Endodermal cell (in vitro differentiated cells): ENCODE measurements at regions not wholly inside any gene's neighbourhood (a gene's known extent, or its start where the extent isn't known, plus 50 kb on each side); places are given as distances from the start of the nearest gene placed in this dataset.
A peak's percentile ranks its signal among the peaks of the same experiment; 100 is the strongest.

Source experiments
- DNase-seq: peaks from one replicate; pipeline ENCODE4 v3.0.0-alpha.2; 2017
- H3K27ac ChIP-seq: 2 replicates; pipeline ENCODE4 v1.5.1; 2013; ENCODE audit warnings: mild to moderate bottlenecking, low read depth, low read length, moderate library complexity
- H3K27me3 ChIP-seq: 2 replicates; pipeline ENCODE4 v1.6.1; 2013; ENCODE audit warnings: mild to moderate bottlenecking, low read length, moderate library complexity; ENCODE audit not compliant: insufficient read depth, control insufficient read depth, poor library complexity, severe bottlenecking
- H3K36me3 ChIP-seq: 2 replicates; pipeline ENCODE4 v1.7.0; 2013; ENCODE audit warnings: mild to moderate bottlenecking, low read length, moderate library complexity; ENCODE audit not compliant: control insufficient read depth, insufficient read depth
- H3K4me1 ChIP-seq: one replicate; pipeline ENCODE4 v1.7.0; 2013; ENCODE audit warnings: low read length; ENCODE audit not compliant: control insufficient read depth, insufficient read depth
- H3K4me3 ChIP-seq: 2 replicates; pipeline ENCODE4 v1.5.1; 2013; ENCODE audit warnings: mild to moderate bottlenecking, low read length, moderate library complexity
- H3K9ac ChIP-seq: 2 replicates; pipeline ENCODE4 v1.6.1; 2013; ENCODE audit warnings: mild to moderate bottlenecking, low read length, moderate library complexity; ENCODE audit not compliant: poor library complexity, severe bottlenecking; ENCODE audit errors: extremely low read depth
- H3K9me3 ChIP-seq: 2 replicates; pipeline ENCODE4 v1.6.1; 2013; ENCODE audit warnings: mild to moderate bottlenecking, low read length, moderate library complexity; ENCODE audit not compliant: control insufficient read depth
- H3K27ac Mint-ChIP-seq: 2 replicates; pipeline ENCODE4 v1.8.0; 2020; ENCODE audit warnings: mixed read lengths
- H3K27me3 Mint-ChIP-seq: 2 replicates; pipeline ENCODE4 v1.8.0; 2021; ENCODE audit warnings: mild to moderate bottlenecking, mixed read lengths; ENCODE audit not compliant: insufficient read depth
- H3K36me3 Mint-ChIP-seq: 2 replicates; pipeline ENCODE4 v1.8.0; 2020; ENCODE audit warnings: low read depth, mixed read lengths
- H3K4me1 Mint-ChIP-seq: 2 replicates; pipeline ENCODE4 v1.8.0; 2020; ENCODE audit warnings: mixed read lengths
- H3K4me3 Mint-ChIP-seq: 2 replicates; pipeline ENCODE4 v1.8.0; 2020; ENCODE audit warnings: mild to moderate bottlenecking, moderate library complexity, mixed read lengths
- H3K9me3 Mint-ChIP-seq: 2 replicates; pipeline ENCODE4 v1.8.0; 2020; ENCODE audit warnings: mild to moderate bottlenecking, mixed read lengths
- CTCF ChIP-seq: fragments of 200-600 bp; sonication (generic); conservative IDR thresholded peaks from 2 replicates; pipeline ENCODE4 v1.5.0; 2021; ENCODE audit warnings: antibody characterized with exemption, mild to moderate bottlenecking
- whole genome bisulfite sequencing, 2 experiments: methylation state at CpG; one replicate each; pipeline versions ENCODE4 v1.1.5 to v1.1.7; 2013; ENCODE audit warnings: missing lambda C conversion rate in 2 of 2, mixed read lengths in 1 of 2; ENCODE audit not compliant: insufficient coverage in 1 of 2, insufficient read length in 1 of 2; 5-methylcytosine and 5-hydroxymethylcytosine counted together

- no peak overlapping the region for H3K9ac ChIP-seq
- peaks cover 8% of the 10 kb centered on the region for H3K4me1 ChIP-seq
- TF ChIP-seq CTCF = no peak
- H3K4me3 ChIP-seq = no peak overlapping the region
- WGBS, 2 experiments = 93% methylated on average over 1 of the region's 1 CpG; no CpG with 5 or more reads in 1 of the 2 experiments
- no peaks in the 10 kb centered on the region for H3K9me3 ChIP-seq
- Mint-ChIP-seq H3K9me3 (peaks cover 4% of the 10 kb centered on the region), H3K4me3 (no peak overlapping the region), H3K27me3 (peaks cover 31% of the 10 kb centered on the region), H3K27ac (no peak overlapping the region), H3K36me3 (no peaks in the 10 kb centered on the region), H3K4me1 (peaks cover 36% of the 10 kb centered on the region)
- DNase-seq = no peak
- no peak overlapping the region for H3K27ac ChIP-seq
- no peaks in the 10 kb centered on the region for H3K36me3 ChIP-seq
- no peaks in the 10 kb centered on the region for H3K27me3 ChIP-seq
These were observed 132.4 kb upstream of the ITGA6 start for GRCh38 chr2:172294983-172295382.

GRCh38 chr2:172295677-172296076 lies 131.7 kb upstream of the ITGA6 start:
- Mint-ChIP-seq H3K36me3 (no peaks in the 10 kb centered on the region), H3K27me3 (peaks cover 31% of the 10 kb centered on the region), H3K27ac (no peak overlapping the region), H3K4me3 (no peak overlapping the region), H3K9me3 (peaks cover 7% of the 10 kb centered on the region), H3K4me1 (peaks cover 40% of the 10 kb centered on the region)
- 92 to 93% methylated on average over 2 to 4 of the region's 4 CpGs for WGBS, 2 experiments
- H3K27ac ChIP-seq = no peak overlapping the region
- no peaks in the 10 kb centered on the region for H3K27me3 ChIP-seq
- peaks cover under 1% of the 10 kb centered on the region for H3K9me3 ChIP-seq
- no peak for DNase-seq
- H3K9ac ChIP-seq = no peak overlapping the region
- TF ChIP-seq CTCF = no peak
- no peak overlapping the region for H3K4me3 ChIP-seq
- H3K4me1 ChIP-seq = peaks cover 8% of the 10 kb centered on the region
- H3K36me3 ChIP-seq = no peaks in the 10 kb centered on the region

- peaks cover 31% of the 10 kb centered on the region for H3K27me3 Mint-ChIP-seq
- peaks cover 3% of the 10 kb centered on the region for H3K9me3 ChIP-seq
- H3K4me3 Mint-ChIP-seq = no peak overlapping the region
- H3K4me1 ChIP-seq = peaks cover 8% of the 10 kb centered on the region
- H3K9me3 Mint-ChIP-seq = peaks cover 10% of the 10 kb centered on the region
- H3K36me3 ChIP-seq = no peaks in the 10 kb centered on the region
- H3K27ac ChIP-seq = no peak overlapping the region
- no peak overlapping the region for H3K27ac Mint-ChIP-seq
- no peak for TF ChIP-seq CTCF
- H3K27me3 ChIP-seq = no peaks in the 10 kb centered on the region
- H3K4me3 ChIP-seq = no peak overlapping the region
- 56 to 66% methylated on average over 3 to 6 of the region's 6 CpGs for WGBS, 2 experiments
- peak; percentile 47 for DNase-seq
- H3K36me3 Mint-ChIP-seq = no peaks in the 10 kb centered on the region
- no peak overlapping the region for H3K9ac ChIP-seq
- peaks cover 40% of the 10 kb centered on the region for H3K4me1 Mint-ChIP-seq
These were observed 130.9 kb upstream of the ITGA6 start for GRCh38 chr2:172296267-172297046.
